IMR-90 (cell line): ENCODE measurements at regions not wholly inside any gene's neighbourhood (a gene's known extent, or its start where the extent isn't known, plus 50 kb on each side); places are given as distances from the start of the nearest gene placed in this dataset.

Experiments
- ATAC-seq: fragments of 200-7000 bp; cut with Tn5 transposase; 2 replicates; pipeline ENCODE4 v1.9.1; 2020; ENCODE audit warnings: low read depth, mild to moderate bottlenecking, moderate library complexity
- BruUV-seq: library from RNA; stranded (reverse); fragments of 400-500 nt; replicated peaks from 2 replicates; lab custom pipeline; 2021; lab: Mats Ljungman, UMichigan
- CTCF ChIA-PET: fragments of 300-600 bp; formaldehyde crosslinking; extraction: SDS; loops from one replicate; lab custom pipeline; 2021; ENCODE audit warnings: antibody characterized with exemption; lab: Yijun Ruan, JAX
- POLR2A ChIA-PET: fragments of 300-600 bp; sonication (Branson Sonifier 250); formaldehyde crosslinking; loops from one replicate; lab custom pipeline; 2022; ENCODE audit warnings: antibody characterized with exemption; ENCODE audit not compliant: unreplicated experiment; lab: Charles Lee
- DNase-seq: peaks from one replicate; pipeline ENCODE4 v3.0.0; 2013
- H2AFZ ChIP-seq: replicated peaks from 2 replicates; pipeline ENCODE3; 2013; ENCODE audit warnings: low read length, mild to moderate bottlenecking; ENCODE audit not compliant: poor library complexity
- H2AK5ac ChIP-seq: 2 replicates; pipeline ENCODE4 v1.6.1; 2013; ENCODE audit warnings: low read depth, low read length, inconsistent platforms
- H2AK9ac ChIP-seq: replicated peaks from 2 replicates; pipeline ENCODE3; 2013; ENCODE audit warnings: mild to moderate bottlenecking, low read depth, low read length, moderate library complexity; ENCODE audit not compliant: poor library complexity
- H2BK120ac ChIP-seq: 2 replicates; pipeline ENCODE4 v1.6.1; 2013; ENCODE audit warnings: low read depth, low read length, inconsistent platforms
- H2BK15ac ChIP-seq: 3 replicates; pipeline ENCODE4 v1.6.1; 2013; ENCODE audit warnings: low read depth, low read length, inconsistent platforms
- H2BK20ac ChIP-seq: 2 replicates; pipeline ENCODE4 v1.6.1; 2013; ENCODE audit warnings: low read depth, mild to moderate bottlenecking, inconsistent platforms, low read length, moderate library complexity
- H2BK5ac ChIP-seq: 2 replicates; pipeline ENCODE4 v1.6.1; 2013; ENCODE audit warnings: mild to moderate bottlenecking, low read depth, low read length, inconsistent platforms; ENCODE audit not compliant: poor library complexity, severe bottlenecking
- H3K14ac ChIP-seq: replicated peaks from 2 replicates; pipeline ENCODE4 v1.6.1; 2013; ENCODE audit warnings: low read depth, low read length, inconsistent platforms
- H3K18ac ChIP-seq: 2 replicates; pipeline ENCODE4 v1.6.1; 2013; ENCODE audit warnings: low read depth, low read length, control low read depth
- H3K23ac ChIP-seq: 2 replicates; pipeline ENCODE4 v1.6.1; 2013; ENCODE audit warnings: low read depth, low read length, inconsistent platforms
- H3K27ac ChIP-seq: 2 replicates; pipeline ENCODE4 v1.5.1; 2013; ENCODE audit warnings: mild to moderate bottlenecking, control low read depth, low read length; ENCODE audit not compliant: insufficient read depth
- H3K27me3 ChIP-seq: 2 replicates; pipeline ENCODE4 v1.6.1; 2013; ENCODE audit warnings: low read length; ENCODE audit not compliant: control insufficient read depth, insufficient read depth
- H3K36me3 ChIP-seq: 2 replicates; pipeline ENCODE4 v1.6.1; 2013; ENCODE audit warnings: low read length, mixed read lengths; ENCODE audit not compliant: control insufficient read depth, insufficient read depth
- H3K4ac ChIP-seq: 2 replicates; pipeline ENCODE4 v1.6.1; 2013; ENCODE audit warnings: low read depth, low read length, inconsistent platforms
- H3K4me1 ChIP-seq: 2 replicates; pipeline ENCODE4 v1.6.1; 2013; ENCODE audit warnings: low read length, mixed read lengths; ENCODE audit not compliant: control insufficient read depth, insufficient read depth
- H3K4me2 ChIP-seq: 2 replicates; pipeline ENCODE4 v1.6.1; 2013; ENCODE audit warnings: low read depth, mild to moderate bottlenecking, control low read depth, low read length, moderate library complexity
- H3K4me3 ChIP-seq: 2 replicates; pipeline ENCODE4 v1.5.1; 2013; ENCODE audit warnings: low read depth, mild to moderate bottlenecking, control low read depth, low read length, moderate library complexity; ENCODE audit not compliant: insufficient read depth
- H3K56ac ChIP-seq: 2 replicates; pipeline ENCODE4 v1.6.1; 2013; ENCODE audit warnings: low read length, inconsistent platforms; ENCODE audit not compliant: insufficient read depth; ENCODE audit errors: extremely low read depth
- H3K79me1 ChIP-seq, 2 experiments: 2 replicates each; pipeline ENCODE4 v1.6.1; 2013; ENCODE audit warnings: low read length in 2 of 2, inconsistent platforms in 1 of 2, low read depth in 1 of 2
- H3K9ac ChIP-seq: 2 replicates; pipeline ENCODE4 v1.6.1; 2013; ENCODE audit warnings: low read depth, low read length, control low read depth
- H3K9me1 ChIP-seq: 2 replicates; pipeline ENCODE4 v1.6.1; 2013; ENCODE audit warnings: low read length, inconsistent platforms; ENCODE audit not compliant: insufficient read depth
- H3K9me3 ChIP-seq: 2 replicates; pipeline ENCODE4 v1.6.1; 2013; ENCODE audit warnings: low read length; ENCODE audit not compliant: control insufficient read depth, insufficient read depth
- H4K20me1 ChIP-seq: 2 replicates; pipeline ENCODE4 v1.6.1; 2013; ENCODE audit warnings: low read length, inconsistent platforms; ENCODE audit not compliant: insufficient read depth
- H4K5ac ChIP-seq: 2 replicates; pipeline ENCODE4 v1.6.1; 2013; ENCODE audit warnings: mild to moderate bottlenecking, low read depth, low read length, control low read depth
- H4K8ac ChIP-seq, 2 experiments: 2 replicates each; pipeline ENCODE4 v1.6.1; 2013; ENCODE audit warnings: low read depth in 2 of 2, low read length in 2 of 2, control low read depth in 1 of 2, inconsistent platforms in 1 of 2
- H4K91ac ChIP-seq: 2 replicates; pipeline ENCODE4 v1.6.1; 2013; ENCODE audit warnings: low read depth, low read length, inconsistent platforms; ENCODE audit not compliant: insufficient read depth
- CHD1 ChIP-seq: IDR thresholded peaks from 2 replicates; pipeline ENCODE4 v1.6.1; 2012; ENCODE audit warnings: low read depth, low read length, improper control_type of control experiment
- CTCF ChIP-seq: conservative IDR thresholded peaks from 2 replicates; pipeline ENCODE4 v1.5.1; 2012; ENCODE audit warnings: mild to moderate bottlenecking, low read depth, low read length, improper control_type of control experiment
- MAFK ChIP-seq: IDR thresholded peaks from 2 replicates; pipeline ENCODE4 v1.6.1; 2012; ENCODE audit warnings: low read depth, low read length, improper control_type of control experiment
- RAD21 ChIP-seq: IDR thresholded peaks from 2 replicates; pipeline ENCODE4 v1.6.1; 2012; ENCODE audit warnings: low read length, improper control_type of control experiment
- RFX5 ChIP-seq: IDR thresholded peaks from 2 replicates; pipeline ENCODE4 v1.8.0; 2012; ENCODE audit warnings: low read depth, mild to moderate bottlenecking, low read length, moderate library complexity
- SMC3 ChIP-seq: fragments of 150-350 bp; IDR thresholded peaks from 2 replicates; pipeline ENCODE4 v1.6.1; 2016; ENCODE audit warnings: low read depth, mild to moderate bottlenecking, antibody characterized with exemption, low read length, moderate library complexity
- USF2 ChIP-seq: fragments of 150-350 bp; IDR thresholded peaks from 2 replicates; pipeline ENCODE4 v1.6.1; 2017; ENCODE audit warnings: mild to moderate bottlenecking, antibody characterized with exemption, low read length, low read depth
- WGBS, 2 experiments: methylation state at CpG; one replicate each; pipeline versions ENCODE4 v1.1.5 to v1.1.7; 2013; ENCODE audit warnings: missing lambda C conversion rate in 2 of 2; ENCODE audit not compliant: insufficient read length in 1 of 2; ENCODE audit errors: extremely low coverage in 2 of 2; 5-methylcytosine and 5-hydroxymethylcytosine counted together
- dilution Hi-C: fragments of 300-500 bp; cut with HindIII; formaldehyde crosslinking; loops from one replicate; pipeline ENCODE4 v1.14.3; 2018; ENCODE audit warnings: low sequenced_read_pairs; ENCODE audit not compliant: unreplicated experiment
- in situ Hi-C: fragments of 300-500 bp; cut with MboI; formaldehyde crosslinking; loops from 3 replicates; pipeline ENCODE4 v1.14.3; 2019; ENCODE audit warnings: low sequenced_read_pairs, inconsistent platforms, mixed read lengths
- intact Hi-C: fragments of 100-400 bp; cut with micrococcal nuclease; formaldehyde crosslinking; loops from 2 replicates; pipeline ENCODE4 v1.10.0; 2022

- Histone ChIP-seq H2BK5ac (no peak overlapping the region), H2AK9ac (no peak overlapping the region), H2AK5ac (no peak overlapping the region), H3K36me3 (no peaks in the 10 kb centered on the region), H3K14ac (no peak overlapping the region), H3K56ac (no peak overlapping the region), H2AFZ (no peak overlapping the region), H2BK20ac (no peak overlapping the region), H3K9me1 (no peaks in the 10 kb centered on the region), H3K27me3 (no peaks in the 10 kb centered on the region), H3K4me3 (no peak overlapping the region), H3K23ac (no peak overlapping the region), H2BK15ac (no peak overlapping the region), H4K20me1 (no peaks in the 10 kb centered on the region), H3K9ac (no peak overlapping the region), H3K4ac (no peak overlapping the region), H4K5ac (no peak overlapping the region), H4K91ac (no peak overlapping the region), H3K79me1 (no peaks in the 10 kb centered on the region), H3K27ac (no peak overlapping the region), H3K4me2 (no peak overlapping the region), H2BK120ac (no peak overlapping the region), H3K18ac (no peak overlapping the region), H4K8ac (no peak overlapping the region), H3K9me3 (peaks cover 12% of the 10 kb centered on the region), H3K4me1 (no peaks in the 10 kb centered on the region)
- ATAC-seq (no peak), DNase-seq (no peak)
- intact Hi-C loops (no loop called here), dilution Hi-C loops (no loop called here), in situ Hi-C loops (no loop called here)
- POLR2A ChIA-PET = no interaction called here
- WGBS, 2 experiments = 45% methylated on average over 44 of the region's 68 CpGs; no CpG with 5 or more reads in 1 of the 2 experiments
- no TSS peak for BruUV-seq
- CTCF ChIA-PET = no interaction called here
- TF ChIP-seq RFX5 (no peak), USF2 (no peak), CTCF (no peak), SMC3 (no peak), CHD1 (no peak), MAFK (no peak), RAD21 (no peak)
Observed at GRCh38 chr20:29079769-29080690, 2177.4 kb upstream of the DEFB115 start.
